MM.1S (cell line): ENCODE measurements at regions not wholly inside any gene's neighbourhood (a gene's known extent, or its start where the extent isn't known, plus 50 kb on each side); places are given as distances from the start of the nearest gene placed in this dataset.

Experiments
- DNase-seq: peaks from one replicate; pipeline ENCODE4 v3.0.0-alpha.2; 2015
- H2AFZ ChIP-seq: fragments of 300-600 bp; sonication (generic); 2 replicates; pipeline ENCODE4 v1.6.0; 2016; ENCODE audit warnings: antibody characterized with exemption, low read length
- H3F3A ChIP-seq: fragments of 300-600 bp; sonication (generic); 2 replicates; pipeline ENCODE4 v1.6.1; 2016; ENCODE audit warnings: mild to moderate bottlenecking, antibody characterized with exemption, low read length, moderate library complexity, mixed read lengths; ENCODE audit not compliant: insufficient read depth
- H3K27ac ChIP-seq: fragments of 300-600 bp; sonication (generic); 2 replicates; pipeline ENCODE4 v1.5.1; 2016; ENCODE audit warnings: mild to moderate bottlenecking, low read length
- H3K27me3 ChIP-seq: fragments of 300-600 bp; sonication (generic); replicated peaks from 2 replicates; pipeline ENCODE4 v1.6.0; 2016; ENCODE audit warnings: low read length; ENCODE audit not compliant: insufficient read depth
- H3K36me3 ChIP-seq: fragments of 300-600 bp; sonication (generic); replicated peaks from 2 replicates; pipeline ENCODE4 v1.6.1; 2016; ENCODE audit warnings: mild to moderate bottlenecking, low read length, mixed read lengths; ENCODE audit not compliant: insufficient read depth
- H3K4me1 ChIP-seq: fragments of 300-600 bp; sonication (generic); 2 replicates; pipeline ENCODE4 v1.6.1; 2016; ENCODE audit warnings: low read length, mixed read lengths
- H3K4me2 ChIP-seq: fragments of 300-600 bp; sonication (generic); 2 replicates; pipeline ENCODE4 v1.6.0; 2016; ENCODE audit warnings: low read depth, low read length
- H3K4me3 ChIP-seq: fragments of 300-600 bp; sonication (generic); 2 replicates; pipeline ENCODE4 v1.5.1; 2016; ENCODE audit warnings: low read length, mixed read lengths
- H3K79me2 ChIP-seq: fragments of 300-600 bp; sonication (generic); 2 replicates; pipeline ENCODE4 v1.6.1; 2016; ENCODE audit warnings: mixed run types, low read length, mixed read lengths
- H3K9ac ChIP-seq: fragments of 300-600 bp; sonication (generic); 2 replicates; pipeline ENCODE4 v1.6.1; 2016; ENCODE audit warnings: low read length, mixed read lengths
- H3K9me2 ChIP-seq: fragments of 300-600 bp; sonication (generic); replicated peaks from 2 replicates; pipeline ENCODE4 v1.6.1; 2016; ENCODE audit warnings: mild to moderate bottlenecking, low read length, mixed read lengths; ENCODE audit not compliant: insufficient read depth
- H3K9me3 ChIP-seq: fragments of 300-600 bp; sonication (generic); replicated peaks from 2 replicates; pipeline ENCODE4 v1.6.1; 2016; ENCODE audit warnings: mild to moderate bottlenecking, low read length, mixed read lengths; ENCODE audit not compliant: insufficient read depth
- H4K20me1 ChIP-seq: fragments of 300-600 bp; sonication (generic); 2 replicates; pipeline ENCODE4 v1.6.1; 2016; ENCODE audit warnings: mild to moderate bottlenecking, low read length, moderate library complexity, mixed read lengths; ENCODE audit not compliant: insufficient read depth
- EZH2 ChIP-seq: fragments of 300-600 bp; sonication (generic); optimal IDR thresholded peaks from 2 replicates; pipeline ENCODE3; 2017; ENCODE audit warnings: low read depth, mild to moderate bottlenecking, antibody characterized with exemption, low read length, mixed read lengths
- EZH2phosphoT487 ChIP-seq: fragments of 300-600 bp; sonication (generic); IDR thresholded peaks from 2 replicates; pipeline ENCODE4 v1.6.1; 2018; ENCODE audit warnings: antibody characterized with exemption, low read length
- TF ChIP-seq, protein P1 (sequence below): fragments of 300-600 bp; sonication (generic); IDR thresholded peaks from 2 replicates; pipeline ENCODE4 v1.5.1; 2016; ENCODE audit warnings: antibody characterized with exemption, low read length, mixed read lengths

DNA sequence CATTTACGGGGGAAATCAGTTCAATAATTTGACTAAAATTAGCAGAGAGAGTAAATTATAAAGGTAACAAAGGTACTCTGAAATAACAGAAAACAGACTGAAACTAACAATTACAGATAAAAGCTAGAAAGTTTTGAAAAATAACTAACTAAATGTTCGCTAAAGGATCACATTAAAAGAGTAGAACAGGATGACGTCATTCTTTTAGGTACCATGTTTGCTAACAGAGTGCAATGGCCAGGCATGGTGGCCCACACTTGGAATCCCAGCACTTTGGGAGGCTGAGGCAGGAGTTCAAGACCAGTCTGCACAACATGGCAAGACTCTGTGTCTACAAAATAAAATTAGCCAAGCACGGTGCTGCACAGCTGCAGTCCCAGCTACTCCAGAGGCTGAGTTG is 212.3 kb upstream of the CDYL start:
- DNase-seq: no peak
- H3K27me3 ChIP-seq: no peaks in the 10 kb centered on the region

DNA sequence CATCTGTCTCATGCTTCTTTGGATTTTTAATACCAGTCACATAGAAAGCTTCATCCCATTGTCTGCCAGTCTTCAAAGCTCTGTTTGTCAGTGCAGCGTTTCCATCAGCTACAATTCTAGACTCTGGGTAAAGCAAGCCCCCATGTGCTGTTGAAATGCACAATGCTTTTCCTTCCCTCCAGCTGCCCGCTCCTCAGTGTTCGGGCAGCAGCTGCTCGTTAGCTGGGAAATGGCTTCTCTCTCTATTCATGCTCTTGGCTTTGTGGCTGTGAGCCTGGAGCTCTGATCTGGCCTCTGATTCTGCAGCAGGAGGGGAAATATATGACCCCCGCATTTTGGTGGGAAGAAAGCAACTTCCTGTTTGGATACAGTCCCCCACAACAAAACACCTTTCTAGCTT is 213.0 kb upstream of the CDYL start:
- no peaks in the 10 kb centered on the region for H3K9me3 ChIP-seq
- H3K4me2 ChIP-seq: no peak overlapping the region
- H4K20me1 ChIP-seq: no peaks in the 10 kb centered on the region
- no peak overlapping the region for H3K9ac ChIP-seq
- no peak overlapping the region for H3K27ac ChIP-seq
- no peaks in the 10 kb centered on the region for H3K79me2 ChIP-seq
- H3K9me2 ChIP-seq: no peaks in the 10 kb centered on the region
- H3K4me3 ChIP-seq: no peak overlapping the region
- TF ChIP-seq, protein P1, sequence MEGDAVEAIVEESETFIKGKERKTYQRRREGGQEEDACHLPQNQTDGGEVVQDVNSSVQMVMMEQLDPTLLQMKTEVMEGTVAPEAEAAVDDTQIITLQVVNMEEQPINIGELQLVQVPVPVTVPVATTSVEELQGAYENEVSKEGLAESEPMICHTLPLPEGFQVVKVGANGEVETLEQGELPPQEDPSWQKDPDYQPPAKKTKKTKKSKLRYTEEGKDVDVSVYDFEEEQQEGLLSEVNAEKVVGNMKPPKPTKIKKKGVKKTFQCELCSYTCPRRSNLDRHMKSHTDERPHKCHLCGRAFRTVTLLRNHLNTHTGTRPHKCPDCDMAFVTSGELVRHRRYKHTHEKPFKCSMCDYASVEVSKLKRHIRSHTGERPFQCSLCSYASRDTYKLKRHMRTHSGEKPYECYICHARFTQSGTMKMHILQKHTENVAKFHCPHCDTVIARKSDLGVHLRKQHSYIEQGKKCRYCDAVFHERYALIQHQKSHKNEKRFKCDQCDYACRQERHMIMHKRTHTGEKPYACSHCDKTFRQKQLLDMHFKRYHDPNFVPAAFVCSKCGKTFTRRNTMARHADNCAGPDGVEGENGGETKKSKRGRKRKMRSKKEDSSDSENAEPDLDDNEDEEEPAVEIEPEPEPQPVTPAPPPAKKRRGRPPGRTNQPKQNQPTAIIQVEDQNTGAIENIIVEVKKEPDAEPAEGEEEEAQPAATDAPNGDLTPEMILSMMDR: no peak
- TF ChIP-seq EZH2phosphoT487 (no peak), EZH2 (no peak)
- no peak overlapping the region for H2AFZ ChIP-seq
- no peaks in the 10 kb centered on the region for H3K27me3 ChIP-seq
- no peaks in the 10 kb centered on the region for H3K4me1 ChIP-seq
- DNase-seq: no peak
- H3F3A ChIP-seq: no peaks in the 10 kb centered on the region
- H3K36me3 ChIP-seq: no peaks in the 10 kb centered on the region

More for the DNA sequence above, 212.3 kb upstream of the CDYL start:
- H3K9me3 ChIP-seq: no peaks in the 10 kb centered on the region
- H3F3A ChIP-seq: no peaks in the 10 kb centered on the region
- H3K79me2 ChIP-seq: no peaks in the 10 kb centered on the region
- H3K27ac ChIP-seq: no peak overlapping the region
- H3K9ac ChIP-seq: no peak overlapping the region
- H4K20me1 ChIP-seq: no peaks in the 10 kb centered on the region
- TF ChIP-seq EZH2 (no peak), EZH2phosphoT487 (no peak)
- TF ChIP-seq, protein P1: no peak
- no peak overlapping the region for H2AFZ ChIP-seq
- H3K9me2 ChIP-seq: no peaks in the 10 kb centered on the region
- no peak overlapping the region for H3K4me3 ChIP-seq
- no peaks in the 10 kb centered on the region for H3K4me1 ChIP-seq
- no peaks in the 10 kb centered on the region for H3K36me3 ChIP-seq
- no peak overlapping the region for H3K4me2 ChIP-seq

DNA sequence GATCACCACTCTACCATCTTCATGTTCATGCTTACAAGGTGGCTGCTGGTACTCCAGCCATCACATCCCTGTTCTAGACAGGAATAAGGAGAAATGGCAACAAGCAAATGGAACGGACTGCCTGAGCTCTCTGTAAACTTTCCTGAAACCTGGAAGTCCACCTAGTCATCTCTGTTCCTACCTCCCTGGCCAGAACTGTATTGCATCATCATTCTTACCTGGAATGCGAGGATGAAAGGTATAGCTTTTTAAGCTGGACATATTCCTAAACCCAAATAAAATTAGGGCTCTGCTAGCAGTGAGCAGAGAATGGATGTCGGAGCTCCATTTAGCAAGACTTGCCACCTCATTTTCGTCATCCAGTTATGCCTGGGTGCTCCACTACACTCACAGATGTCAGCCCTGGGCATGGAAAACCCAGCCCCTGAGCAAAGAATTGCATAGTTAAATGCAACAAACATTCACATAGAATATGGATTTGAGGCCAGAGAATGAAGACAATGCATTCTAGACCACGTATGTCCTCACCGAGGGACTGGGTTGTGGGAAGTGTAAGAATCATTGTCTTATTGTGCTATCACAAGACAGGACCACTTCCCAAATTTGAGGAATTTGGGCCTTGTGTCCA is 214.3 kb upstream of the CDYL start:
- Histone ChIP-seq H3K9me2 (no peaks in the 10 kb centered on the region), H4K20me1 (no peaks in the 10 kb centered on the region), H3K4me2 (no peak overlapping the region), H3K4me1 (no peaks in the 10 kb centered on the region), H3K9me3 (no peaks in the 10 kb centered on the region), H3F3A (no peaks in the 10 kb centered on the region), H3K27ac (no peak overlapping the region), H3K27me3 (no peaks in the 10 kb centered on the region), H3K79me2 (no peaks in the 10 kb centered on the region), H3K36me3 (no peaks in the 10 kb centered on the region), H3K9ac (no peak overlapping the region), H2AFZ (no peak overlapping the region), H3K4me3 (no peak overlapping the region)
- no peak for DNase-seq
- no peak for TF ChIP-seq EZH2
- TF ChIP-seq, protein P1: no peak
- TF ChIP-seq EZH2phosphoT487: no peak
